ENCODE measurements at regions not wholly inside any gene's neighbourhood (a gene's known extent, or its start where the extent isn't known, plus 50 kb on each side); places are given as distances from the start of the nearest gene placed in this dataset.

- no peak for TF ChIP-seq CTCF (IDR thresholded peaks at IDR 0.05; ENCODE audit: low read depth)
These were observed 200.1 kb downstream of the AMY1C start for GRCh38 chr1:103949779-103950178.

- no peak for TF ChIP-seq CTCF (IDR thresholded peaks at IDR 0.05; ENCODE audit: low read depth)
These were observed 203.7 kb downstream of the AMY1C start for GRCh38 chr1:103953386-103953785.

- TF ChIP-seq CTCF (IDR thresholded peaks at IDR 0.05; ENCODE audit: low read depth), result no peak
These were observed 209.0 kb downstream of the AMY1C start for GRCh38 chr1:103958699-103959098.

- TF ChIP-seq CTCF (IDR thresholded peaks at IDR 0.05; ENCODE audit: low read depth), result no peak
These were observed 209.9 kb downstream of the AMY1C start for GRCh38 chr1:103959565-103959964.

GRCh38 chr1:103960045-103960444 is 210.3 kb downstream of the AMY1C start:
- no peak for TF ChIP-seq CTCF (IDR thresholded peaks at IDR 0.05; ENCODE audit: low read depth)

GRCh38 chr1:103960710-103961109 is 211.0 kb downstream of the AMY1C start:
- TF ChIP-seq CTCF (IDR thresholded peaks at IDR 0.05; ENCODE audit: low read depth), result no peak

- no peak for TF ChIP-seq CTCF (IDR thresholded peaks at IDR 0.05; ENCODE audit: low read depth)
These were observed 237.1 kb downstream of the AMY1C start for GRCh38 chr1:103986792-103987191.
